HEK293 (cell line): ENCODE measurements at regions not wholly inside any gene's neighbourhood (a gene's known extent, or its start where the extent isn't known, plus 50 kb on each side); places are given as distances from the start of the nearest gene placed in this dataset.
A peak's percentile ranks its signal among the peaks of the same experiment; 100 is the strongest.

Experiments used
- GLIS2 ChIP-seq: fragments of 450-650 bp; formaldehyde crosslinking; IDR thresholded peaks from 2 replicates; pipeline ENCODE4 v1.5.1; 2016; ENCODE audit warnings: missing biosample characterization, missing genetic modification characterization
- HOXA7 ChIP-seq: sonication (generic); formaldehyde crosslinking; IDR thresholded peaks from 2 replicates; pipeline ENCODE4 v1.8.1; 2022; ENCODE audit warnings: missing genetic modification reagents, borderline replicate concordance
- KLF9 ChIP-seq: fragments of 450-650 bp; formaldehyde crosslinking; IDR thresholded peaks from 2 replicates; pipeline ENCODE4 v1.5.1; 2016; ENCODE audit warnings: missing biosample characterization, missing genetic modification characterization, low read depth
- SP3 ChIP-seq: fragments of 450-650 bp; formaldehyde crosslinking; IDR thresholded peaks from 2 replicates; pipeline ENCODE4 v1.5.1; 2016; ENCODE audit warnings: missing biosample characterization, missing genetic modification characterization
- WT1 ChIP-seq: fragments of 450-650 bp; formaldehyde crosslinking; IDR thresholded peaks from 2 replicates; pipeline ENCODE4 v1.5.1; 2016; ENCODE audit warnings: missing biosample characterization, missing genetic modification characterization
- ZNF121 ChIP-seq: fragments of 450-650 bp; formaldehyde crosslinking; IDR thresholded peaks from 2 replicates; pipeline ENCODE4 v1.5.1; 2016; ENCODE audit warnings: missing biosample characterization, missing genetic modification characterization
- ZNF140 ChIP-seq: fragments of 450-650 bp; formaldehyde crosslinking; IDR thresholded peaks from 2 replicates; pipeline ENCODE4 v1.5.1; 2016; ENCODE audit warnings: missing biosample characterization, missing genetic modification characterization
- ZNF157 ChIP-seq: fragments of 450-650 bp; formaldehyde crosslinking; IDR thresholded peaks from 2 replicates; pipeline ENCODE4 v1.5.1; 2016; ENCODE audit warnings: missing biosample characterization, missing genetic modification characterization
- ZNF239 ChIP-seq: fragments of 450-650 bp; formaldehyde crosslinking; IDR thresholded peaks from 2 replicates; pipeline ENCODE4 v1.5.1; 2016; ENCODE audit warnings: missing biosample characterization, missing genetic modification characterization
- ZNF350 ChIP-seq: fragments of 450-650 bp; formaldehyde crosslinking; IDR thresholded peaks from 2 replicates; pipeline ENCODE4 v1.5.0; 2017; ENCODE audit warnings: missing biosample characterization, mild to moderate bottlenecking, missing genetic modification characterization
- ZNF394 ChIP-seq: fragments of 450-650 bp; formaldehyde crosslinking; IDR thresholded peaks from 2 replicates; pipeline ENCODE4 v1.5.1; 2016; ENCODE audit warnings: missing biosample characterization, missing genetic modification characterization, mild to moderate bottlenecking, moderate library complexity, borderline replicate concordance
- ZNF707 ChIP-seq: fragments of 450-650 bp; formaldehyde crosslinking; IDR thresholded peaks from 2 replicates; pipeline ENCODE4 v1.5.1; 2016; ENCODE audit warnings: missing biosample characterization, missing genetic modification characterization
- ZNF792 ChIP-seq: fragments of 450-650 bp; formaldehyde crosslinking; IDR thresholded peaks from 2 replicates; pipeline ENCODE4 v1.5.1; 2016; ENCODE audit warnings: missing biosample characterization, missing genetic modification characterization
- TF ChIP-seq, protein P1 (sequence below): fragments of 450-650 bp; formaldehyde crosslinking; IDR thresholded peaks from 2 replicates; pipeline ENCODE4 v1.5.1; 2016; ENCODE audit warnings: missing biosample characterization, missing genetic modification characterization
- TF ChIP-seq, protein P2 (sequence below): fragments of 450-650 bp; formaldehyde crosslinking; IDR thresholded peaks from 2 replicates; pipeline ENCODE4 v1.5.1; 2016; ENCODE audit warnings: missing biosample characterization, missing genetic modification characterization
- TF ChIP-seq, protein P3 (sequence below): sonication (generic); formaldehyde crosslinking; IDR thresholded peaks from 2 replicates; pipeline ENCODE4 v1.8.1; 2022; ENCODE audit warnings: mild to moderate bottlenecking, moderate library complexity, missing genetic modification reagents
- TF ChIP-seq, protein P4 (sequence below): fragments of 450-650 bp; formaldehyde crosslinking; IDR thresholded peaks from 2 replicates; pipeline ENCODE4 v1.5.0; 2017; ENCODE audit warnings: missing biosample characterization, missing genetic modification characterization, borderline replicate concordance
- TF ChIP-seq, protein P5 (sequence below): fragments of 450-650 bp; formaldehyde crosslinking; IDR thresholded peaks from 2 replicates; pipeline ENCODE4 v1.5.1; 2016; ENCODE audit warnings: missing biosample characterization, missing genetic modification characterization
- TF ChIP-seq, protein P6 (sequence below): fragments of 450-650 bp; formaldehyde crosslinking; IDR thresholded peaks from 2 replicates; pipeline ENCODE4 v1.5.1; 2016; ENCODE audit warnings: missing biosample characterization, missing genetic modification characterization
- TF ChIP-seq, protein P7 (sequence below): fragments of 450-650 bp; formaldehyde crosslinking; IDR thresholded peaks from 2 replicates; pipeline ENCODE4 v1.5.1; 2016; ENCODE audit warnings: missing biosample characterization, missing genetic modification characterization, low read depth
- TF ChIP-seq, protein P8 (sequence below): fragments of 450-650 bp; formaldehyde crosslinking; IDR thresholded peaks from 2 replicates; pipeline ENCODE4 v1.5.1; 2017; ENCODE audit warnings: missing biosample characterization, missing genetic modification characterization

DNA sequence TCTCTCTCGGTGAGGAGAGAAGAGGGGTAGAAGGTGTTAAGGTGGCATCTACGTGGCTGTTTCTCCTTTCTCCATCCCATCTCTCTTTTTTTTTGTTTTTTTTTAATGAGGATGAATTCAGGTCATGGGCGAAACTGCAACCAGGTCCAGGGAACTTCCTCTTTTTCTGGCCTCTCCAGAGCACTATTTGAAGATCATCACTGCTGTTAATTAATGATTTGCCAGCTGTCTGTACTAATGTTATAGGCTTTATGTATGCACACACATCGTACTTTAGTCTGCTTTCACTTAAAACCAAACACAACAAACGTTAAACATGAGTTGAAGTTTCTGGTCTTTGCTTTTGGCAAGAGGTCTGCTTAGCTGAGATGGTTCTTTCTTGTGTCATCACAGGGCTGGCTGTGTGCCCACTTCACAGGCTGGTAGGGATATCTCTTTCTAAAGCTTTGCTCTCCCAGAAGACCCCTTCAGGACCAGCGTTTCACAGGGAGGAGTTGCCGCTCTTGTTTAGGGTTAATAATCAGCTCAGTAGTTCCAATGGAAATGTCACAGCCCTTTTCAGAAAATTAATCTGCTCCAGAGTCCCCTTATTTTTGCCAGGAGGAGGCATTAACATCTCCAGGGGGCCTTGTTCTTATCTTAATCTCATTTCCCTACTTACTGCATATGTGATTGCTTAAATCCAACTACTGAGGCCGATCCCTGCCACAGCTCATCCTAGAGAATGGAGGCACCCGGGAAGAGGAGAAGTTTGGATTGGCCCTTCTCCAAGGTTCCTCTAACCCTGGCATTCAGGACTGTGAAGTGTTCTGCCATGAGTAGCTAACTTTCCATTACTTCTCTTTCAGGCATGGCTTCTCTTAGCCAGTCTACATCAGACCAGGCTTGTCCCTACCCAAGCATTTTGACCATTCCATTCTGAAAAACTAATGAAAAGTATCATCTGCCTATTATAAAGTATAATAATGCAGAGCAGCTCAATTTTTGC, 273.9 kb upstream of the NFE2L3 start (continued):
- TF ChIP-seq, protein P1, sequence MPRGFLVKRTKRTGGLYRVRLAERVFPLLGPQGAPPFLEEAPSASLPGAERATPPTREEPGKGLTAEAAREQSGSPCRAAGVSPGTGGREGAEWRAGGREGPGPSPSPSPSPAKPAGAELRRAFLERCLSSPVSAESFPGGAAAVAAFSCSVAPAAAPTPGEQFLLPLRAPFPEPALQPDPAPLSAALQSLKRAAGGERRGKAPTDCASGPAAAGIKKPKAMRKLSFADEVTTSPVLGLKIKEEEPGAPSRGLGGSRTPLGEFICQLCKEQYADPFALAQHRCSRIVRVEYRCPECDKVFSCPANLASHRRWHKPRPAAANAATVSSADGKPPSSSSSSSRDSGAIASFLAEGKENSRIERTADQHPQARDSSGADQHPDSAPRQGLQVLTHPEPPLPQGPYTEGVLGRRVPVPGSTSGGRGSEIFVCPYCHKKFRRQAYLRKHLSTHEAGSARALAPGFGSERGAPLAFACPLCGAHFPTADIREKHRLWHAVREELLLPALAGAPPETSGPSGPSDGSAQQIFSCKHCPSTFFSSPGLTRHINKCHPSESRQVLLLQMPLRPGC = no peak
- TF ChIP-seq GLIS2 (no peak), KLF9 (tag by site-specific recombination) (no peak), ZNF239 (tag by site-specific recombination) (no peak), HOXA7 (CRISPR knock-in tag) (no peak), SP3 (tag by site-specific recombination) (no peak), ZNF792 (tag by site-specific recombination) (no peak), ZNF707 (tag by site-specific recombination) (no peak), ZNF157 (tag by site-specific recombination) (no peak), ZNF140 (tag by site-specific recombination) (no peak), ZNF121 (no peak), WT1 (no peak), ZNF350 (tag by site-specific recombination) (no peak), ZNF394 (tag by site-specific recombination) (peak; percentile 44; the same call in 1 of the 2 replicates)
- TF ChIP-seq, protein P2, sequence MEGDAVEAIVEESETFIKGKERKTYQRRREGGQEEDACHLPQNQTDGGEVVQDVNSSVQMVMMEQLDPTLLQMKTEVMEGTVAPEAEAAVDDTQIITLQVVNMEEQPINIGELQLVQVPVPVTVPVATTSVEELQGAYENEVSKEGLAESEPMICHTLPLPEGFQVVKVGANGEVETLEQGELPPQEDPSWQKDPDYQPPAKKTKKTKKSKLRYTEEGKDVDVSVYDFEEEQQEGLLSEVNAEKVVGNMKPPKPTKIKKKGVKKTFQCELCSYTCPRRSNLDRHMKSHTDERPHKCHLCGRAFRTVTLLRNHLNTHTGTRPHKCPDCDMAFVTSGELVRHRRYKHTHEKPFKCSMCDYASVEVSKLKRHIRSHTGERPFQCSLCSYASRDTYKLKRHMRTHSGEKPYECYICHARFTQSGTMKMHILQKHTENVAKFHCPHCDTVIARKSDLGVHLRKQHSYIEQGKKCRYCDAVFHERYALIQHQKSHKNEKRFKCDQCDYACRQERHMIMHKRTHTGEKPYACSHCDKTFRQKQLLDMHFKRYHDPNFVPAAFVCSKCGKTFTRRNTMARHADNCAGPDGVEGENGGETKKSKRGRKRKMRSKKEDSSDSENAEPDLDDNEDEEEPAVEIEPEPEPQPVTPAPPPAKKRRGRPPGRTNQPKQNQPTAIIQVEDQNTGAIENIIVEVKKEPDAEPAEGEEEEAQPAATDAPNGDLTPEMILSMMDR (tag by site-specific recombination) = no peak
- TF ChIP-seq, protein P3, sequence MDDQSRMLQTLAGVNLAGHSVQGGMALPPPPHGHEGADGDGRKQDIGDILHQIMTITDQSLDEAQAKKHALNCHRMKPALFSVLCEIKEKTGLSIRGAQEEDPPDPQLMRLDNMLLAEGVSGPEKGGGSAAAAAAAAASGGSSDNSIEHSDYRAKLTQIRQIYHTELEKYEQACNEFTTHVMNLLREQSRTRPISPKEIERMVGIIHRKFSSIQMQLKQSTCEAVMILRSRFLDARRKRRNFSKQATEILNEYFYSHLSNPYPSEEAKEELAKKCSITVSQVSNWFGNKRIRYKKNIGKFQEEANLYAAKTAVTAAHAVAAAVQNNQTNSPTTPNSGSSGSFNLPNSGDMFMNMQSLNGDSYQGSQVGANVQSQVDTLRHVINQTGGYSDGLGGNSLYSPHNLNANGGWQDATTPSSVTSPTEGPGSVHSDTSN (CRISPR knock-in tag) = no peak
- TF ChIP-seq, protein P4, sequence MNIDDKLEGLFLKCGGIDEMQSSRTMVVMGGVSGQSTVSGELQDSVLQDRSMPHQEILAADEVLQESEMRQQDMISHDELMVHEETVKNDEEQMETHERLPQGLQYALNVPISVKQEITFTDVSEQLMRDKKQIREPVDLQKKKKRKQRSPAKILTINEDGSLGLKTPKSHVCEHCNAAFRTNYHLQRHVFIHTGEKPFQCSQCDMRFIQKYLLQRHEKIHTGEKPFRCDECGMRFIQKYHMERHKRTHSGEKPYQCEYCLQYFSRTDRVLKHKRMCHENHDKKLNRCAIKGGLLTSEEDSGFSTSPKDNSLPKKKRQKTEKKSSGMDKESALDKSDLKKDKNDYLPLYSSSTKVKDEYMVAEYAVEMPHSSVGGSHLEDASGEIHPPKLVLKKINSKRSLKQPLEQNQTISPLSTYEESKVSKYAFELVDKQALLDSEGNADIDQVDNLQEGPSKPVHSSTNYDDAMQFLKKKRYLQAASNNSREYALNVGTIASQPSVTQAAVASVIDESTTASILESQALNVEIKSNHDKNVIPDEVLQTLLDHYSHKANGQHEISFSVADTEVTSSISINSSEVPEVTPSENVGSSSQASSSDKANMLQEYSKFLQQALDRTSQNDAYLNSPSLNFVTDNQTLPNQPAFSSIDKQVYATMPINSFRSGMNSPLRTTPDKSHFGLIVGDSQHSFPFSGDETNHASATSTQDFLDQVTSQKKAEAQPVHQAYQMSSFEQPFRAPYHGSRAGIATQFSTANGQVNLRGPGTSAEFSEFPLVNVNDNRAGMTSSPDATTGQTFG (tag by site-specific recombination) = no peak
- TF ChIP-seq, protein P5, sequence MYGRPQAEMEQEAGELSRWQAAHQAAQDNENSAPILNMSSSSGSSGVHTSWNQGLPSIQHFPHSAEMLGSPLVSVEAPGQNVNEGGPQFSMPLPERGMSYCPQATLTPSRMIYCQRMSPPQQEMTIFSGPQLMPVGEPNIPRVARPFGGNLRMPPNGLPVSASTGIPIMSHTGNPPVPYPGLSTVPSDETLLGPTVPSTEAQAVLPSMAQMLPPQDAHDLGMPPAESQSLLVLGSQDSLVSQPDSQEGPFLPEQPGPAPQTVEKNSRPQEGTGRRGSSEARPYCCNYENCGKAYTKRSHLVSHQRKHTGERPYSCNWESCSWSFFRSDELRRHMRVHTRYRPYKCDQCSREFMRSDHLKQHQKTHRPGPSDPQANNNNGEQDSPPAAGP (tag by site-specific recombination) = no peak
- TF ChIP-seq, protein P6, sequence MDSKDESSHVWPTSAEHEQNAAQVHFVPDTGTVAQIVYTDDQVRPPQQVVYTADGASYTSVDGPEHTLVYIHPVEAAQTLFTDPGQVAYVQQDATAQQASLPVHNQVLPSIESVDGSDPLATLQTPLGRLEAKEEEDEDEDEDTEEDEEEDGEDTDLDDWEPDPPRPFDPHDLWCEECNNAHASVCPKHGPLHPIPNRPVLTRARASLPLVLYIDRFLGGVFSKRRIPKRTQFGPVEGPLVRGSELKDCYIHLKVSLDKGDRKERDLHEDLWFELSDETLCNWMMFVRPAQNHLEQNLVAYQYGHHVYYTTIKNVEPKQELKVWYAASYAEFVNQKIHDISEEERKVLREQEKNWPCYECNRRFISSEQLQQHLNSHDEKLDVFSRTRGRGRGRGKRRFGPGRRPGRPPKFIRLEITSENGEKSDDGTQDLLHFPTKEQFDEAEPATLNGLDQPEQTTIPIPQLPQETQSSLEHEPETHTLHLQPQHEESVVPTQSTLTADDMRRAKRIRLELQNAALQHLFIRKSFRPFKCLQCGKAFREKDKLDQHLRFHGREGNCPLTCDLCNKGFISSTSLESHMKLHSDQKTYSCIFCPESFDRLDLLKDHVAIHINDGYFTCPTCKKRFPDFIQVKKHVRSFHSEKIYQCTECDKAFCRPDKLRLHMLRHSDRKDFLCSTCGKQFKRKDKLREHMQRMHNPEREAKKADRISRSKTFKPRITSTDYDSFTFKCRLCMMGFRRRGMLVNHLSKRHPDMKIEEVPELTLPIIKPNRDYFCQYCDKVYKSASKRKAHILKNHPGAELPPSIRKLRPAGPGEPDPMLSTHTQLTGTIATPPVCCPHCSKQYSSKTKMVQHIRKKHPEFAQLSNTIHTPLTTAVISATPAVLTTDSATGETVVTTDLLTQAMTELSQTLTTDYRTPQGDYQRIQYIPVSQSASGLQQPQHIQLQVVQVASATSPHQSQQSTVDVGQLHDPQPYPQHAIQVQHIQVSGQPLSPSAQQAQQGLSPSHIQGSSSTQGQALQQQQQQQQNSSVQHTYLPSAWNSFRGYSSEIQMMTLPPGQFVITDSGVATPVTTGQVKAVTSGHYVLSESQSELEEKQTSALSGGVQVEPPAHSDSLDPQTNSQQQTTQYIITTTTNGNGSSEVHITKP = peak; percentile 73
- TF ChIP-seq, protein P7, sequence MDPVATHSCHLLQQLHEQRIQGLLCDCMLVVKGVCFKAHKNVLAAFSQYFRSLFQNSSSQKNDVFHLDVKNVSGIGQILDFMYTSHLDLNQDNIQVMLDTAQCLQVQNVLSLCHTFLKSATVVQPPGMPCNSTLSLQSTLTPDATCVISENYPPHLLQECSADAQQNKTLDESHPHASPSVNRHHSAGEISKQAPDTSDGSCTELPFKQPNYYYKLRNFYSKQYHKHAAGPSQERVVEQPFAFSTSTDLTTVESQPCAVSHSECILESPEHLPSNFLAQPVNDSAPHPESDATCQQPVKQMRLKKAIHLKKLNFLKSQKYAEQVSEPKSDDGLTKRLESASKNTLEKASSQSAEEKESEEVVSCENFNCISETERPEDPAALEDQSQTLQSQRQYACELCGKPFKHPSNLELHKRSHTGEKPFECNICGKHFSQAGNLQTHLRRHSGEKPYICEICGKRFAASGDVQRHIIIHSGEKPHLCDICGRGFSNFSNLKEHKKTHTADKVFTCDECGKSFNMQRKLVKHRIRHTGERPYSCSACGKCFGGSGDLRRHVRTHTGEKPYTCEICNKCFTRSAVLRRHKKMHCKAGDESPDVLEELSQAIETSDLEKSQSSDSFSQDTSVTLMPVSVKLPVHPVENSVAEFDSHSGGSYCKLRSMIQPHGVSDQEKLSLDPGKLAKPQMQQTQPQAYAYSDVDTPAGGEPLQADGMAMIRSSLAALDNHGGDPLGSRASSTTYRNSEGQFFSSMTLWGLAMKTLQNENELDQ (tag by site-specific recombination) = no peak
- TF ChIP-seq, protein P8, sequence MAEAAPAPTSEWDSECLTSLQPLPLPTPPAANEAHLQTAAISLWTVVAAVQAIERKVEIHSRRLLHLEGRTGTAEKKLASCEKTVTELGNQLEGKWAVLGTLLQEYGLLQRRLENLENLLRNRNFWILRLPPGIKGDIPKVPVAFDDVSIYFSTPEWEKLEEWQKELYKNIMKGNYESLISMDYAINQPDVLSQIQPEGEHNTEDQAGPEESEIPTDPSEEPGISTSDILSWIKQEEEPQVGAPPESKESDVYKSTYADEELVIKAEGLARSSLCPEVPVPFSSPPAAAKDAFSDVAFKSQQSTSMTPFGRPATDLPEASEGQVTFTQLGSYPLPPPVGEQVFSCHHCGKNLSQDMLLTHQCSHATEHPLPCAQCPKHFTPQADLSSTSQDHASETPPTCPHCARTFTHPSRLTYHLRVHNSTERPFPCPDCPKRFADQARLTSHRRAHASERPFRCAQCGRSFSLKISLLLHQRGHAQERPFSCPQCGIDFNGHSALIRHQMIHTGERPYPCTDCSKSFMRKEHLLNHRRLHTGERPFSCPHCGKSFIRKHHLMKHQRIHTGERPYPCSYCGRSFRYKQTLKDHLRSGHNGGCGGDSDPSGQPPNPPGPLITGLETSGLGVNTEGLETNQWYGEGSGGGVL (tag by site-specific recombination) = no peak
